Skin of body (tissue), 1 donor: ENCODE measurements at regions not wholly inside any gene's neighbourhood (a gene's known extent, or its start where the extent isn't known, plus 50 kb on each side); places are given as distances from the start of the nearest gene placed in this dataset.
A peak's percentile ranks its signal among the peaks of the same experiment; 100 is the strongest.
"Not testable (repeated sequence)": the region's sequence is repeated elsewhere in the genome, so short reads cannot be mapped to it uniquely, and the experiment has no call there.

ENCODE experiments used
- DNase-seq: peaks from one replicate; lab custom pipeline; 2025; lab: John Stamatoyannopoulos, UW

DNA sequence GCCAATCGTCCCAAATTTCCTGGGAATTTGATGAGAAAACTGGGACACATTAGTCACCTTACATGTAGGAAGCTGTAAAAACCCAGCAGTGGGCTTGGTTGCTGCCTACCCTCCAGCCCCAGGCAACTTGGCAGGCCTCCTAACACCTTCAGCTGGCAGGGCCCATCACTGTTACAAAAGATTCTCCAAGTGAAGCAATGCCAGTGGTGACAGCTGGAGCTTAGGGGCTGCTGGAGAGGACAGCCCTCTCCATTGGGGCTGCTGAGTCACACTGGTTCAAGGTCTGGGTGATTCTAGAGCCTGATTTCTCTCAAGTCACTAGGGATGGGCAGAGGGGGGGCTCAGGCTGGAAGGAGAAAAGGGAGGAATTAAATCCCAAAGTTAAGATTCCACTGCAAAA lies 180.6 kb downstream of the COPRS start:
- no peak for DNase-seq

DNA sequence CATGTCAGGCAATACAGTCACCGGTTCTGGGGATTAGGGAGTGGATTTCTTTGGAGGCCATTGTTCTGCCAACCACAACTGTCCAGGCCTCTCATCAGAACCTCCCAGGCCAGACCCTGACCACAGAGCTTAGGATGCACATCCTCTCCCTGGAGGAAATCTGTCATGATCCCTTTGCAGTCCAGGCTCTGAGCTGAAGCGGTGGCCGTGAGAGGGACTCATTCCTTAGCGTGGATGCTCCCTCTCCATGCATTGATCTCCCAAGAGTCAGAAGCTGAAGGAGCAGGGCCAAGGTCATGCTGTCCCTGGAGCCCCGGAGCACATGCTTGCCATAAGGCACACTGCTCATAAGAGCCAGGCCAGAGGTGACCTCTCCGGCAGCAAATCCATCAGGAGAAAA lies 181.4 kb downstream of the COPRS start:
- no peak for DNase-seq

- DNase-seq, result no peak
These were observed 182.0 kb downstream of the COPRS start for GRCh38 chr17:31677036-31677435.

DNA sequence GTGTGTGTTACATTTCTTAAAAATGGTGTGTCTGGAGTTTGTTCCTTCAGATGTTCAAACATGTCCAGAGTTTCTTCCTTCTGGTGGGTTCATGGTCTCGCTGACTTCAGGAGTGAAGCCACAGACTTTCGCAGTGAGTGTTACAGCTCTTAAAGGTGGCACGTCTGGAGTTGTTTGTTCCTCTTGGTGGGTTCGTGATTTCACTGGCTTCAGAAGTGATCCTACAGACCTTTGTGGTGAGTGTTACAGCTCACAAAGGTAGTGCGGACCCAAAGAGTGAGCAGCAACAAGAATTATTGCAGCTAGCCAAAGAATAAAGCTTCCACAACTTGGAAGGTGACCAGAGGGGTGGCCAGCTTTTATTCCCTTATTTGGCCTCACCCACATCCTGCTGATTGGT lies 183.7 kb downstream of the COPRS start:
- DNase-seq, result not testable (repeated sequence)

DNA sequence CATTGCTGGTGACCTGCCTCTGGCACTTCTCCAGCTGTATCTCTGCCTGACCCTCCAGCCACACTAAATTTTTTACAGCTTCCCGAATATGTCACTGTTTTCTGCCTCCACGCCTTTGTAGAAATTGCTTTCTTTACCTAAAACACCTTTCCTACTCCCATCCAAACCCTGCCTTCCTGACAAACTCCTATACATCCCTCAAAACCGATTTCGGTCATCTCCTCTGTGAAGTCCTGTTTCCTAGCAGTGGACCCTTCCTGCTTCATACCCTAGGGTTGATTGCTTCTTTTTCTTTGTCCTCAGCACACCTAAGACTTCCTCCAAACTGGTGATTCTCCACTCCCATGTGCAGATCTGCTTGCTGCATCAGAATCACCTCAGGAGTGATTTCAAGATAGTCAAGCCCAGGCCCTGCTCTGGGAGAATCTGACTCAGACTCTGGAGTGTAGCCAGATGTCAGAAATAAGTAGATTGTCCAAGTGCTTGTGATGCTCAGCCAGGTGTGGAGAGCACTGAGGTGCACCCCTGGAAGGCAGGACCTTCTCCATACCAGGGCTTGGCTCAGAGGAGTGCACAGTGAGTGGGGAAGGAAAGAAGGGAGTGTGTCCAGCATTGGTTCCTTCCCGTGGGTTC lies 184.2 kb downstream of the COPRS start:
- no peak for DNase-seq

- DNase-seq, result no peak
These were observed 184.7 kb downstream of the COPRS start for GRCh38 chr17:31674305-31674704.

- DNase-seq, result no peak
These were observed 186.0 kb downstream of the COPRS start for GRCh38 chr17:31673076-31673475.

- DNase-seq, result no peak
These were observed 186.8 kb downstream of the COPRS start for GRCh38 chr17:31672161-31672819.

- peak; percentile 8 for DNase-seq
These were observed 195.5 kb downstream of the COPRS start for GRCh38 chr17:31663576-31663975.

GRCh38 chr17:31660684-31661083 lies 198.4 kb downstream of the COPRS start:
- no peak for DNase-seq

DNA sequence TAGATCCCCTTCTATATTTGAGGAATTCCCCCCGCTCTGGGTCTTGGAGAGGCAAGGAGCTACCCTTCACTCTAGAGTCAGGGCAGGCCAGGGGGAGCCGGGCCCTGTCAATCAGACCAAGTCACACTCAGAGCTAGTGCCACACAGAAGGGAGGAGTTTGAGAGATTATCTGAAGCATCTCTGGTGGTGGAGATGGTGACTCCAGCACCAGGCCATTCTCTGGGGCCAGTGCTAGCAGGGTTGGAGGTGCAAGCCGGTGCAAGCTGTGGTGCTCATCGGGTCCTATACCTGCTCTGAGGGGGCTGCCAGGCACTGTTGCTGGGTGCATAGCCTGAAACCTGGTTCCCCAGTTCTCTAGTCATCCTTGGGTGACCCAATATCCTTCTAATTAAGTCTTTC lies 201.2 kb downstream of the COPRS start:
- DNase-seq, result no peak

GRCh38 chr17:31654936-31655335 lies 204.1 kb downstream of the COPRS start:
- no peak for DNase-seq

GRCh38 chr17:31653691-31654090 lies 205.4 kb downstream of the COPRS start:
- DNase-seq, result no peak

DNA sequence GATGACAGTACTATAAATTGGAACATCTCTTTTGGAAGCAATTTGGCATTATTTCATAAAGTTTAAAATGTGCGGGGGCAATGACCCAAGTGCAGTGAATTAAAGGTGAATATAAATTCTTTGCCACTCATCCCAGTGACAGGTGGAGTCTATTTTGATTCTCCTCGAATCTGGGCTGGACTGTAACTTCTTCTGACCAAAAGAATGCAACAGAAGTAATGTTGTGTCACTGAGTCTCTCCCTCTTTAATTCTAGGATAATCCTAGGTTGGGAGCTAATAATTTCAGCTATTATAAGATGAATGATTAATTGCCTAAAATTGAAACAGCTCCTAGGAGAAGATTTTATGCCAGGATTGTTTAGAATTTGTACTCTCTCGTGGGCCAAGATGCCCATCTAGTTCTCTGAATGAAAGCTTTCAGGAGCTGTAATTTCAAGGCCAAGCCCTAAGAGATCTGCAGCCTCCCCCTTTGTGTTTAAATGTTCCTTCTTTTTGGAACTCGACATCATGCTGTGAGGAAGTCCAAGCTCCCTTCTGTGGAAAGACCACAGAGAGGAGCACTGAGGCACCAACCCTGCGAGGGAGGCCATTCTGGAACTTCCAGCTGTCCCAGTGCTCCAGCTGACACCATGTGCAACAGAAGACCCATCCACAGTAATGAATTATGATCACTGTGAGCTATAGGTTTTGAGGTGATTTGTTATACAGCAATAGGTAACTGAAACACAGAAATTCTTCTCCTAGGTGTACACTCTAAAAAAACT lies 208.1 kb downstream of the COPRS start:
- DNase-seq, result no peak

GRCh38 chr17:31649302-31649701 lies 209.7 kb downstream of the COPRS start:
- DNase-seq, result no peak

DNA sequence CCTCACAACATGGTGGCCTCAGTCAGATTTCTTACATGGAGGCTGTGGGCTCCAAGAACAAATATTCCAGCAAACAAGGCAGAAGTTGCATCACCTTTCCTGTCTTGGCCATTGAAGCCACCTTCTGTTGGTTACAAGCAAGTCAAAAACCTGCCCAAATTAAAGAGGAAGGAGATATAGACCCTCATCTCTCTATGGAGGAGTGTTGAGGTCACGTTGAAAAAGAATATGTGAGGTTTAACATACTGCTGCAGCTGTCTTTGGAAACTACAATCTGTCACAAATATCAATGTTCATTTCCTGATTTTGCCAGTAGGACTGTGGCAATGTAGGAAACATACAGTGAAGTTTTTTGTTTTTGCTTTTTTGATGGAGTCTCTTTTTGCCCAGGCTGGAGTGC lies 211.4 kb downstream of the COPRS start:
- no peak for DNase-seq

DNA sequence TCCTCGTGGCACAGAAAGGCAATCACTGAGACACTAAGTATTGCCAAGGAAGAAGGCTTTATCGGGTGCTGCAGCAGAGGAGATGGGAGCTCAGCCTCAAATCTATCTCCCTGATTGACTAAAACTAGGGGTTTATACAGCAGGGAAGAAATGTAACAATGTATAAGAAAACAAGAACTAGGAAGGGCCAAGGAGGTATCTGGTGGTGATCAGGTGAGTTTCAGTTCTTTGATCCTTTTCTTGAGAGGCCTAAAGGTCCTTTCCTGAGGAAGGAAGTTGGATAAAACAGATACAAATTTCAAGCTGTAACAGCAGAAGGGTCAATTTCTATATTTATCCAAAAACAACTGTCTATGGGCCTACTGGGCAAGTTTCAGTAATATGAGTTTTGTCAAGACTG lies 212.4 kb downstream of the COPRS start:
- DNase-seq, result no peak

GRCh38 chr17:31645351-31645750 lies 213.7 kb downstream of the COPRS start:
- no peak for DNase-seq

DNA sequence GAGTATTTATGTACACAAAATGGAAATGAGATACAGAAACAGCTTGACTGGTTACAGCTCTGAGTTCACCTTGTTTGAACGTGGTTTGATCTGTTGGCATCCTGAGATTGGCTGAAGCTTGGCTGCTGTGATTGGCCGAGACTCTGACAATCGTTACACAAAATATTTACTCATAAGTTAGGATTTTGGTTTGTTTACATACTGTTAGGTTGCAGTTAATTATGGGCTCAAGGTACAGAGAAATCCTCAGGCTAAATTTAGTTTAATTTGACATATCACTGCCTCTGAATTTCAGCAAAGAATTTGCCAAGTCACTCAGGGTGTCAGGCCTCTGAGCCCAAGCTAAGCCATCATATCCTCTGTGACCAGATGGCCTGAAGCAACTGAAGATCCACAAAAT lies 227.3 kb downstream of the COPRS start:
- DNase-seq, result no peak

DNA sequence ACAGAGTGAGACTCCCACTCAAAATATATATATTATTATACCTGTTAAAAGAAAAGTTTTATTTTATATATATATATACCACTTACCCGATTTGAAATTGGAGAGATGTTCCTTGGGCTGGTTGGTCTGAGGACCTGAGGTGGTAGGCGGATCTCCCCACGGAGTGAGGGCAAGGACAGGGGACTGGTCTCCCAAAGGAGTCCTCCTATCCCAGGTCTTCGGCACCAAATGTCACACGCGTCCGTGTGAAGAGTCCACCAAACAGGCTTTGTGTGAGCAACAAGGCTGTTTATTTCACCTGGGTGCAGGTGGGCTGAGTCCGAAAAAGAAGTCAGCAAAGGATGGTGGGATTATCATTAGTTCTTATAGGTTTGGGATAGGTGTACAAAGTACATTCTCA lies 228.2 kb downstream of the COPRS start:
- DNase-seq, result not testable (repeated sequence)

DNA sequence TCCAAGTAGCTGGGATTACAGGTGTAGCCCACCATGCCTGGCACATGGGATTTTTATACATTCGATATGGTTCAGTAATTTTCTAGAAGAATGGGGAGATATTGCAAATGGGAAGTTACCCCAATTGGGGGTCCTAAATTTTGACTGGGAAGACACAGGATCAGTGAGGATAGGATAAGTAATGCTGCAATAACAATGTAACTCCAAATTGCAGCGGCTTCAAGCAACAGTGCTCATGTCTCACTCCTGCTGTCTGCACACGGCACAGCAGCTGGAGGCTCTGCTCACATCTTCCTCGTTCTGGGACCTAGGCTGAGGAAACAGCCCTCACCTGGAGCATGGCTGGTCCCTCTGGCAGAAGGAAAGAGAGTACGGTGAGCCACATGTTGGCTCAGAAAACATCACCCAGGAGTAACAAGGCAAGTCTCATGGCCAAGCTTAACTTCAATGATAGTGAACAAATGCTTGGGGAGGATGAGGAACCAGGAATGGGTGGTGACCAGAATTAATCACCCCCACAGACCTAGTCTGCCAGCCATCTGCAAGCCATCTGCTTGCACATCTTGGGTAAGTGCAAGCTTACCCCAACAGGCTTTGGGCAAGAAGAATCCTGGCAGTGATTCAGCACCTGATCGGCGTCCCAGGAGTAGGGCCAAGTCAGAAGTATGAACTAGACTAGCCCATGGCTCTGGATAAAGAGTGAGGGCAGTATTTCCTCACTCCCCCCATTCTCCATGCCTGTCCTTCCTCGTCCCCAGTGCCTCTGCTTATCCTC lies 229.2 kb downstream of the COPRS start:
- DNase-seq, result no peak

GRCh38 chr17:31627960-31628359 lies 231.1 kb downstream of the COPRS start:
- no peak for DNase-seq
